K562 (cell line): ENCODE measurements at regions not wholly inside any gene's neighbourhood (a gene's known extent, or its start where the extent isn't known, plus 50 kb on each side); places are given as distances from the start of the nearest gene placed in this dataset.

Experiments
- ATAC-seq: fragments of 200-7000 bp; cut with Tn5 transposase; 3 replicates; pipeline ENCODE4 v1.9.1; 2020; ENCODE audit warnings: moderate library complexity
- BruUV-seq: library from RNA; stranded (reverse); fragments of 400-500 nt; replicated peaks from 2 replicates; lab custom pipeline; 2021; lab: Mats Ljungman, UMichigan
- CTCF ChIA-PET: fragments of 300-600 bp; formaldehyde crosslinking; extraction: SDS; loops from one replicate; lab custom pipeline; 2021; ENCODE audit warnings: low intra/inter-chr PET ratio; lab: Yijun Ruan, JAX
- POLR2A ChIA-PET: fragments of 300-600, 350-650 bp; sonication (Branson Sonifier 250); formaldehyde crosslinking; extraction: SDS; loops from one replicate; lab custom pipeline; 2021; ENCODE audit warnings: antibody characterized with exemption, inconsistent platforms; lab: Yijun Ruan, JAX
- DNase-seq, 4 experiments: peaks; one replicate each; pipeline versions ENCODE4 v3.0.0 to v3.0.0-alpha.2; 2011 to 2018; ENCODE audit warnings: low spot score in 3 of 4, mixed read lengths in 3 of 4; ENCODE audit errors: extremely low read depth in 1 of 4
- FAIRE-seq: peaks from 2 replicates; lab custom pipeline; 2011; peaks lifted over from hg19 to GRCh38; lab: Jason Lieb, UNC
- H2AFZ ChIP-seq: 2 replicates; pipeline ENCODE4 v1.6.0; 2011; ENCODE audit warnings: low read depth, low read length, control low read depth, inconsistent platforms
- H3K27ac ChIP-seq: fragments of 200-600 bp; 3 replicates; pipeline ENCODE4 v1.8.0; 2011; ENCODE audit warnings: low read depth, mild to moderate bottlenecking, control low read depth, inconsistent platforms, low read length, moderate library complexity, mixed read lengths; ENCODE audit errors: extremely low read depth
- H3K27me3 ChIP-seq, 2 experiments: fragments of 300-600 bp in 1 of 2; 2 replicates in 1 of 2; 3 replicates in 1 of 2; pipeline versions ENCODE4 v1.6.0 to v1.8.0; 2011; ENCODE audit warnings: inconsistent platforms in 2 of 2, low read length in 2 of 2, mild to moderate bottlenecking in 1 of 2, mixed read lengths in 1 of 2, moderate library complexity in 1 of 2; ENCODE audit not compliant: control insufficient read depth in 2 of 2, insufficient read depth in 2 of 2
- H3K36me3 ChIP-seq: fragments of 300-600 bp; 3 replicates; pipeline ENCODE4 v1.8.0; 2011; ENCODE audit warnings: mild to moderate bottlenecking, low read length, inconsistent platforms; ENCODE audit not compliant: control insufficient read depth, insufficient read depth
- H3K4me1 ChIP-seq, 2 experiments: fragments of 200-600 bp in 1 of 2; replicated peaks in 1 of 2; 2 replicates in 1 of 2; 3 replicates in 1 of 2; pipeline versions ENCODE4 v1.5.1 to v1.8.0; 2011; ENCODE audit warnings: inconsistent platforms in 2 of 2, low read length in 2 of 2, mild to moderate bottlenecking in 1 of 2, mixed read lengths in 1 of 2, moderate library complexity in 1 of 2; ENCODE audit not compliant: control insufficient read depth in 2 of 2, insufficient read depth in 2 of 2
- H3K4me2 ChIP-seq: 2 replicates; pipeline ENCODE4 v1.6.1; 2011; ENCODE audit warnings: low read length, control low read depth, inconsistent platforms, mixed read lengths; ENCODE audit not compliant: insufficient read depth
- H3K4me3 ChIP-seq: fragments of 200-600 bp; sonication (generic), shearing (Covaris generic); 2 replicates; pipeline ENCODE4 v1.5.1; 2016; ENCODE audit warnings: control low read depth, inconsistent platforms
- H3K79me2 ChIP-seq: fragments of 200-600 bp; 3 replicates; pipeline ENCODE4 v1.8.0; 2011; ENCODE audit warnings: low read length, inconsistent platforms; ENCODE audit not compliant: control insufficient read depth, insufficient read depth
- H3K9ac ChIP-seq, 2 experiments: 2 replicates each; pipeline versions ENCODE4 v1.6.0 to v1.6.1; 2011; ENCODE audit warnings: low read depth in 2 of 2, low read length in 2 of 2, control low read depth in 1 of 2, inconsistent platforms in 1 of 2, mild to moderate bottlenecking in 1 of 2, mixed read lengths in 1 of 2; ENCODE audit not compliant: insufficient read depth in 1 of 2
- H3K9me1 ChIP-seq: one replicate; pipeline ENCODE4 v1.6.0; 2011; ENCODE audit warnings: inconsistent platforms, mild to moderate bottlenecking, low read length, moderate library complexity; ENCODE audit not compliant: control insufficient read depth, insufficient read depth
- H3K9me3 ChIP-seq: replicated peaks from 2 replicates; pipeline ENCODE4 v1.5.1; 2011; ENCODE audit warnings: low read depth, low read length, inconsistent platforms; ENCODE audit not compliant: control insufficient read depth, insufficient read depth
- H4K20me1 ChIP-seq: replicated peaks from 2 replicates; pipeline ENCODE4 v1.6.1; 2011; ENCODE audit warnings: low read length, inconsistent platforms, mixed read lengths; ENCODE audit not compliant: control insufficient read depth, insufficient read depth
- CEBPB ChIP-seq: fragments of 450-650 bp; IDR thresholded peaks from 2 replicates; pipeline ENCODE4 v1.6.1; 2016; ENCODE audit warnings: missing genetic modification characterization, missing compliant biosample characterization
- DNMT1 ChIP-seq: fragments of 450-650 bp; IDR thresholded peaks from 2 replicates; pipeline ENCODE4 v1.6.1; 2016; ENCODE audit warnings: antibody characterized with exemption, mild to moderate bottlenecking
- ESRRB ChIP-seq: fragments of 250-450 bp; sonication (Bioruptor Pico); IDR thresholded peaks from 2 replicates; pipeline ENCODE4 v1.5.0; 2020; ENCODE audit warnings: mild to moderate bottlenecking, moderate library complexity, borderline replicate concordance
- GABPB2 ChIP-seq: fragments of 250-450 bp; sonication (Bioruptor Pico); conservative IDR thresholded peaks from 2 replicates; pipeline ENCODE4 v1.5.1; 2021; ENCODE audit warnings: mild to moderate bottlenecking
- HEY1 ChIP-seq: fragments of 250-450 bp; sonication (Bioruptor Pico); IDR thresholded peaks from 2 replicates; pipeline ENCODE4 v1.5.0; 2020; ENCODE audit warnings: mild to moderate bottlenecking, moderate library complexity, borderline replicate concordance
- HMG20A ChIP-seq: fragments of 450-650 bp; formaldehyde crosslinking; conservative IDR thresholded peaks from 2 replicates; pipeline ENCODE4 v1.4.0; 2020; ENCODE audit warnings: mild to moderate bottlenecking, mixed read lengths
- KAT7 ChIP-seq: sonication (generic); formaldehyde crosslinking; IDR thresholded peaks from 2 replicates; pipeline ENCODE4 v1.8.0; 2022; ENCODE audit warnings: missing genetic modification reagents, mild to moderate bottlenecking, borderline replicate concordance
- MITF ChIP-seq: IDR thresholded peaks from 2 replicates; pipeline ENCODE4 v1.6.1; 2014; ENCODE audit warnings: antibody characterized with exemption
- NFE2 ChIP-seq: IDR thresholded peaks from 2 replicates; pipeline ENCODE4 v1.6.1; 2014; ENCODE audit warnings: antibody characterized with exemption, low read depth
- NFIC ChIP-seq: fragments of 450-650 bp; IDR thresholded peaks from 2 replicates; pipeline ENCODE4 v1.6.1; 2017; ENCODE audit warnings: mild to moderate bottlenecking, inconsistent platforms
- POLR2A ChIP-seq: fragments of 450-650 bp; conservative IDR thresholded peaks from 2 replicates; pipeline ENCODE4 v1.6.1; 2016
- RERE ChIP-seq: sonication (generic); formaldehyde crosslinking; IDR thresholded peaks from 2 replicates; pipeline ENCODE4 v1.8.0; 2023; ENCODE audit warnings: missing genetic modification reagents, mild to moderate bottlenecking, borderline replicate concordance
- SUPT5H ChIP-seq: fragments of 450-650 bp; IDR thresholded peaks from 2 replicates; pipeline ENCODE4 v1.6.1; 2016
- ZNF217 ChIP-seq: sonication (generic); formaldehyde crosslinking; IDR thresholded peaks from 2 replicates; pipeline ENCODE4 v1.8.0; 2022; ENCODE audit warnings: mild to moderate bottlenecking, missing genetic modification reagents
- ZNF436 ChIP-seq: fragments of 250-450, 450-650 bp; sonication (Bioruptor Pico); formaldehyde crosslinking; IDR thresholded peaks from 2 replicates; pipeline ENCODE4 v1.7.0; 2020; ENCODE audit warnings: mild to moderate bottlenecking
- ZNF77 ChIP-seq: fragments of 250-450 bp; sonication (Bioruptor Pico); IDR thresholded peaks from 2 replicates; pipeline ENCODE4 v1.5.0; 2020
- ZNF778 ChIP-seq: fragments of 450-650 bp; formaldehyde crosslinking; IDR thresholded peaks from 2 replicates; pipeline ENCODE4 v1.4.0; 2020; ENCODE audit warnings: mild to moderate bottlenecking, moderate library complexity
- WGBS: fragments of 100-300 bp; shearing (Covaris generic); methylation state at CpG from one replicate; pipeline ENCODE4 v1.1.6; 2016; ENCODE audit warnings: low coverage, mixed read lengths; ENCODE audit not compliant: insufficient coverage; ENCODE audit errors: missing lambda C conversion rate; 5-methylcytosine and 5-hydroxymethylcytosine counted together
- in situ Hi-C: fragments of 300-500 bp; cut with MboI; formaldehyde crosslinking; loops from 4 replicates; pipeline ENCODE4 v1.15.0; 2018; ENCODE audit warnings: inconsistent platforms, mixed read lengths
- intact Hi-C: fragments of 100-400 bp; cut with micrococcal nuclease; formaldehyde crosslinking; loops from 2 replicates; pipeline ENCODE4 v1.14.2; 2022
- TF ChIP-seq, protein P1 (sequence below): fragments of 450-650 bp; formaldehyde crosslinking; IDR thresholded peaks from 2 replicates; pipeline ENCODE4 v1.4.0; 2020; ENCODE audit warnings: mild to moderate bottlenecking, mixed read lengths

DNA sequence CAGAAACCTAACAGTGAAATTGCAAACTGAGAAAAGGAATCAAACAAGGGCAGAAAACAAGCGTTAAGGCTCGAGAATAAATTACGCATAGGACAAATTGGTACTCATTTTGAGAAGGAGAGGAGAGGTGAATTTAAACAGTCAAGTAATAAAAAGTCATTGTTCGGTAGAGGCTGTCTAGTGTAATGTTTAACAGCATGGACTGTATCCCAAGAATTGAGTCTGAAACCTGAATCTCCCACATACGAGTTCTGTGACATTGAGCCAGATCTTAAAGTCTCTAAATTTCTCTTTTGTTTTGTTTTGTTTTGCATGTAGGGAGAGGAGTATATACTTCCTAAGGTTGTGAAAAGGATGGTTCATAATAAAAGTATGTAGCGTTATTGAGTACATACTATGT, 216.5 kb upstream of the BTG1 start:
- H3K9me1 ChIP-seq = no peaks in the 10 kb centered on the region
- no peaks in the 10 kb centered on the region for H3K36me3 ChIP-seq
- intact Hi-C loops = no loop called here
- H3K4me3 ChIP-seq = no peak overlapping the region
- WGBS = 64% methylated on average over 6 of the region's 6 CpGs
- H3K4me1 ChIP-seq = peaks cover 18 to 39% of the 10 kb centered on the region in 2 experiments
- H3K79me2 ChIP-seq = no peaks in the 10 kb centered on the region
- POLR2A ChIA-PET = no interaction called here
- H3K4me2 ChIP-seq = no peak overlapping the region
- DNase-seq (no peak), ATAC-seq (no peak), FAIRE-seq (no peak)
- H3K9me3 ChIP-seq = 0 out of 2 replicates have a peak, but pooled peaks cover 8% of the 10 kb centered on the region
- no peak overlapping the region for H3K27ac ChIP-seq
- H3K27me3 ChIP-seq = no peaks in the 10 kb centered on the region
- H2AFZ ChIP-seq = no peak overlapping the region
- CTCF ChIA-PET = no interaction called here
- BruUV-seq = no TSS peak
- no peaks in the 10 kb centered on the region for H4K20me1 ChIP-seq
- in situ Hi-C loops = no loop called here
- no peak overlapping the region for H3K9ac ChIP-seq
- no peak for TF ChIP-seq CEBPB (tag)
- TF ChIP-seq GABPB2 (CRISPR knock-in tag) = no peak
- TF ChIP-seq ZNF778 (CRISPR knock-in tag) = no peak
- no peak for TF ChIP-seq ZNF217
- TF ChIP-seq MITF = no peak
- TF ChIP-seq SUPT5H = no peak
- TF ChIP-seq, protein P1, sequence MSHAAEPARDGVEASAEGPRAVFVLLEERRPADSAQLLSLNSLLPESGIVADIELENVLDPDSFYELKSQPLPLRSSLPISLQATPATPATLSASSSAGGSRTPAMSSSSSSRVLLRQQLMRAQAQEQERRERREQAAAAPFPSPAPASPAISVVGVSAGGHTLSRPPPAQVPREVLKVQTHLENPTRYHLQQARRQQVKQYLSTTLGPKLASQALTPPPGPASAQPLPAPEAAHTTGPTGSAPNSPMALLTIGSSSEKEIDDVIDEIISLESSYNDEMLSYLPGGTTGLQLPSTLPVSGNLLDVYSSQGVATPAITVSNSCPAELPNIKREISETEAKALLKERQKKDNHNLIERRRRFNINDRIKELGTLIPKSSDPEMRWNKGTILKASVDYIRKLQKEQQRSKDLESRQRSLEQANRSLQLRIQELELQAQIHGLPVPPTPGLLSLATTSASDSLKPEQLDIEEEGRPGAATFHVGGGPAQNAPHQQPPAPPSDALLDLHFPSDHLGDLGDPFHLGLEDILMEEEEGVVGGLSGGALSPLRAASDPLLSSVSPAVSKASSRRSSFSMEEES = no peak
- no peak for TF ChIP-seq ZNF77
- no peak for TF ChIP-seq ESRRB (CRISPR knock-in tag)
- TF ChIP-seq HMG20A = no peak
- no peak for TF ChIP-seq DNMT1
- TF ChIP-seq HEY1 = no peak
- TF ChIP-seq ZNF436 (CRISPR knock-in tag) = no peak
- no peak for TF ChIP-seq KAT7 (CRISPR knock-in tag)
- no peak for TF ChIP-seq NFIC
- no peak for TF ChIP-seq NFE2
- no peak for TF ChIP-seq POLR2A
- TF ChIP-seq RERE (CRISPR knock-in tag) = no peak
